ENCODE measurements at regions not wholly inside any gene's neighbourhood (a gene's known extent, or its start where the extent isn't known, plus 50 kb on each side); places are given as distances from the start of the nearest gene placed in this dataset.

DNA sequence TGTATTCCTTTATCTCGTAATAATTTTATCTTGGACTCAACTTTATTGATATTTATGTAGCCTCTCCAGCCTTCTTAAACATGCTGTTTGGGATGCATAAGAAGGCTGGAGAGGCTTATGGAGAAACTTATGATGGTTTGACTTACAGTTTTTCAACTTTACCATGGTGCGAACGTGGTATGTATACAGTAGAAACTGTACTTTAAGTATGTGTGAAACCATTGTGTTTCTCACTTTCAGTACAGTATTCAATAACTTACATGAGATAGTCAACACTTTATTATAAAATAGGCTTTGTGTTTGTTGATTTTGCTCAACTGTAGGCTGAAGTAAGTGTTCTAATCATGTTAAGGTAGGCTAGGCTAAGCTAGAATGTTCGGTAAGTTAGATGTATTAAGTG, 206.8 kb downstream of the SEC14L1 start:
- peaks cover 6% of the 10 kb centered on the region for H3K27me3 ChIP-seq (ENCODE audit: low read depth, low read length)
- TF ChIP-seq, protein P1, sequence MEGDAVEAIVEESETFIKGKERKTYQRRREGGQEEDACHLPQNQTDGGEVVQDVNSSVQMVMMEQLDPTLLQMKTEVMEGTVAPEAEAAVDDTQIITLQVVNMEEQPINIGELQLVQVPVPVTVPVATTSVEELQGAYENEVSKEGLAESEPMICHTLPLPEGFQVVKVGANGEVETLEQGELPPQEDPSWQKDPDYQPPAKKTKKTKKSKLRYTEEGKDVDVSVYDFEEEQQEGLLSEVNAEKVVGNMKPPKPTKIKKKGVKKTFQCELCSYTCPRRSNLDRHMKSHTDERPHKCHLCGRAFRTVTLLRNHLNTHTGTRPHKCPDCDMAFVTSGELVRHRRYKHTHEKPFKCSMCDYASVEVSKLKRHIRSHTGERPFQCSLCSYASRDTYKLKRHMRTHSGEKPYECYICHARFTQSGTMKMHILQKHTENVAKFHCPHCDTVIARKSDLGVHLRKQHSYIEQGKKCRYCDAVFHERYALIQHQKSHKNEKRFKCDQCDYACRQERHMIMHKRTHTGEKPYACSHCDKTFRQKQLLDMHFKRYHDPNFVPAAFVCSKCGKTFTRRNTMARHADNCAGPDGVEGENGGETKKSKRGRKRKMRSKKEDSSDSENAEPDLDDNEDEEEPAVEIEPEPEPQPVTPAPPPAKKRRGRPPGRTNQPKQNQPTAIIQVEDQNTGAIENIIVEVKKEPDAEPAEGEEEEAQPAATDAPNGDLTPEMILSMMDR (IDR thresholded peaks at IDR 0.05; ENCODE audit: low read depth, low read length), result no peak
- TF ChIP-seq EZH2phosphoT487 (IDR thresholded peaks at IDR 0.05; ENCODE audit: low read depth), result no peak
- no peak overlapping the region for H3K9ac ChIP-seq (ENCODE audit: low read length)
- H2AFZ ChIP-seq (ENCODE audit: low read depth, low read length), result no peak overlapping the region
- H4K20me1 ChIP-seq (ENCODE audit: insufficient read depth, low read length), result no peaks in the 10 kb centered on the region
- H3K36me3 ChIP-seq (replicated peaks; ENCODE audit: low read depth, low read length), result no peaks in the 10 kb centered on the region
- no peaks in the 10 kb centered on the region for H3K79me2 ChIP-seq (ENCODE audit: low read length)
- no peak overlapping the region for H3K4me2 ChIP-seq (ENCODE audit: low read length)
- H3K4me1 ChIP-seq (ENCODE audit: low read length), result no peaks in the 10 kb centered on the region
- H3K27ac ChIP-seq (ENCODE audit: low read length), result no peak overlapping the region
- no peaks in the 10 kb centered on the region for H3K9me3 ChIP-seq (ENCODE audit: insufficient read depth, low read length)
- no peak overlapping the region for H3K4me3 ChIP-seq (ENCODE audit: low read length)

DNA sequence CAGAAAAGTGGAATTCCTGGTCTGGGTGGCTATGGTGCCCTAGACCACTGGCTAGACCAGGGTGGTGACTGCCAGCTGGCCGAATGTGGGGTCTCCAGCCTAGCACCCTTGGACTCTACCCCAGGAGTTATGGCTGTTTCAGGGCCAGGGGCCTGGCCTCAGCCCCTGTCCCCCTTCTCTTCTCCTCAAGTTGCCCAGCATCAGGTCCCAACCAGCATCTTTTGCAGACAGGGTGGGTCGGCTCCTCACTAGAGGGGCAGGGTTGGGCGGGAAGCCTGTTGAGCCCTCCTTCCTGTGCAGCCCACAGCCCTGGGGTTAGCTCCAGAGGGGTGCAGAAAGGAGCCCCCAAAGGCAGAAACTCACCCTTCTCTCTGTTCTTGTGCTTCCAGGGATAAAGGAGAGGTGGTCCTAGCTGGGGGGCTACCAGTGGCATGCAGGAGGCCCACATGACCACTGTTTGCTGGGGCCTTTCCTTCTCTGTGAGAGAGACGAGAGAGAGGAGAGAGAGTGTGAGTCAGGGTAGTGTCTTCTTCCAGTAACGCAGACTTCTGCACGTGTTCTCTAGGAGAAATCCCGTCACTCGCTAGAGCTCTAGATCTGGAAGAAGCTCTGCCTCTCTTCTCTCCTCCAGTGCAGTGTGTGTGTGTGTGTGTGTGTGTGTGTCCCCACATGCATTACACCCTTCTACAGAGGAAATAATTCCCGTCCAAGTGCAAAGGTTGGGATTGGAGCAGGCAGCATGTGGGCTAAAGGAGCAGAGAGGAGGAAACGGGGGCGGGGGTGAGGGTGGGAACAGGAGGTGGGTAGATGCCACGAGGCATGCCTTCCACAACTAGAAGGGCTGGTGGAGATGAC, 209.4 kb downstream of the SEC14L1 start:
- Histone ChIP-seq H2AFZ (ENCODE audit: low read depth, low read length) (no peak overlapping the region), H3K27me3 (ENCODE audit: low read depth, low read length) (no peaks in the 10 kb centered on the region), H3K36me3 (replicated peaks; ENCODE audit: low read depth, low read length) (no peaks in the 10 kb centered on the region), H3K4me1 (ENCODE audit: low read length) (no peaks in the 10 kb centered on the region), H3K9ac (ENCODE audit: low read length) (no peak overlapping the region), H3K79me2 (ENCODE audit: low read length) (no peaks in the 10 kb centered on the region), H3K4me2 (ENCODE audit: low read length) (no peak overlapping the region), H3K27ac (ENCODE audit: low read length) (no peak overlapping the region), H4K20me1 (ENCODE audit: insufficient read depth, low read length) (no peaks in the 10 kb centered on the region), H3K4me3 (ENCODE audit: low read length) (no peak overlapping the region), H3K9me3 (ENCODE audit: insufficient read depth, low read length) (no peaks in the 10 kb centered on the region)
- TF ChIP-seq, protein P1 (IDR thresholded peaks at IDR 0.05; ENCODE audit: low read depth, low read length), result no peak
- no peak for TF ChIP-seq EZH2phosphoT487 (IDR thresholded peaks at IDR 0.05; ENCODE audit: low read depth)

DNA sequence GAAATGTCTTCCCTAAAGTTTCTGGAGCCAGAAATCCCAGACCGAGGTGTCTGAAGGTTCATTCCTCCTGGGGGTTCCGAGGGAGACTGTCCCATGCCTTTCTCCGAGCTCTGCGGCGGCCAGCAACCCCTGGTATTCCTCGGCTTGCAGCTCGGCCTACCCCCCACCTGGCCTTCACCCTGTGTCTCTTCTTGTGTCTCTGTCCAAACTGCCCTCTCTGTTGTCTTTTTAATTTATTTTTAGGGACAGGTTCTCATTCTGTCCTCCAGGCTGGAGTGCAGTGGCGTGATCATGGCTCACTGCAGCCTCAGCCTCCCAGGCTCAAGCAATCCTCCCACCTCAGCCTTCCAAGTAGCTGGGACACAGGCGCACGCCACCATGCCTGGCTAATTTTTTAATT, 211.7 kb downstream of the SEC14L1 start:
- Histone ChIP-seq H3K27me3 (ENCODE audit: low read depth, low read length) (no peaks in the 10 kb centered on the region), H3K36me3 (replicated peaks; ENCODE audit: low read depth, low read length) (no peaks in the 10 kb centered on the region), H3K9me3 (ENCODE audit: insufficient read depth, low read length) (no peaks in the 10 kb centered on the region), H3K4me1 (ENCODE audit: low read length) (no peaks in the 10 kb centered on the region), H2AFZ (ENCODE audit: low read depth, low read length) (no peak overlapping the region), H3K4me2 (ENCODE audit: low read length) (no peak overlapping the region), H3K9ac (ENCODE audit: low read length) (no peak overlapping the region), H3K27ac (ENCODE audit: low read length) (no peak overlapping the region), H3K4me3 (ENCODE audit: low read length) (no peak overlapping the region), H4K20me1 (ENCODE audit: insufficient read depth, low read length) (no peaks in the 10 kb centered on the region), H3K79me2 (ENCODE audit: low read length) (no peaks in the 10 kb centered on the region)
- TF ChIP-seq, protein P1 (IDR thresholded peaks at IDR 0.05; ENCODE audit: low read depth, low read length), result no peak
- TF ChIP-seq EZH2phosphoT487 (IDR thresholded peaks at IDR 0.05; ENCODE audit: low read depth), result no peak

DNA sequence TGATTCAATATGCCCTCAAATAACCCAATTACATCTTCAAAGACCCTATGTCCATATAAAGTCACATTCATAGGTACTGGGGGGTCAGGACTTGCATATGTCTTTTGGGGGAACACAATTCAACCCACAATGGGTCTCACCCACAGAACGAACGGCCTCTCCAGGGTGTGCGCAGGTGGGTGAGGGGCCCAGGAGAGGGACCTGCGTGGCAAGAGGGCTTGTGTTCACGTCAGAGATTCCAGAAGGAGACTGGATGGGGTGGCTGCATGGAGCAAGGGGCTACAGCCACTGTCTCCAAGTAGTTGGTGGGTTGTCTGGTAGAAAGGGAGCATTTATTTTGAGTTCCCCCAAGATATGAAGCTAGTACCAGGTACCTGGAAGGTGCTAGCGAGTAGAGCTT, 212.2 kb downstream of the SEC14L1 start:
- no peaks in the 10 kb centered on the region for H3K27me3 ChIP-seq (ENCODE audit: low read depth, low read length)
- no peak overlapping the region for H3K4me3 ChIP-seq (ENCODE audit: low read length)
- no peak overlapping the region for H3K4me2 ChIP-seq (ENCODE audit: low read length)
- H3K9ac ChIP-seq (ENCODE audit: low read length), result no peak overlapping the region
- H3K4me1 ChIP-seq (ENCODE audit: low read length), result no peaks in the 10 kb centered on the region
- no peaks in the 10 kb centered on the region for H3K79me2 ChIP-seq (ENCODE audit: low read length)
- no peak for TF ChIP-seq EZH2phosphoT487 (IDR thresholded peaks at IDR 0.05; ENCODE audit: low read depth)
- no peak overlapping the region for H3K27ac ChIP-seq (ENCODE audit: low read length)
- H3K36me3 ChIP-seq (replicated peaks; ENCODE audit: low read depth, low read length), result no peaks in the 10 kb centered on the region
- no peaks in the 10 kb centered on the region for H3K9me3 ChIP-seq (ENCODE audit: insufficient read depth, low read length)
- no peaks in the 10 kb centered on the region for H4K20me1 ChIP-seq (ENCODE audit: insufficient read depth, low read length)
- H2AFZ ChIP-seq (ENCODE audit: low read depth, low read length), result no peak overlapping the region

Measured in OCI-LY3 (cell line).